GM18505 (cell line): ENCODE measurements at regions not wholly inside any gene's neighbourhood (a gene's known extent, or its start where the extent isn't known, plus 50 kb on each side); places are given as distances from the start of the nearest gene placed in this dataset.

Source experiments
- ATAC-seq: cut with Tn5 transposase; IDR thresholded peaks from one replicate; pipeline ENCODE4 v1.9.1; 2021; ENCODE audit not compliant: unreplicated experiment
- POLR2A ChIP-seq: IDR thresholded peaks from 4 replicates; pipeline ENCODE4 v1.6.1; 2011; ENCODE audit warnings: borderline replicate concordance; ENCODE audit not compliant: insufficient read depth, insufficient read length; ENCODE audit errors: extremely low read depth

GRCh38 chr5:143516249-143516648 lies 112.8 kb upstream of the NR3C1 start:
- no peak for TF ChIP-seq POLR2A
- ATAC-seq, result no peak

- TF ChIP-seq POLR2A, result no peak
- no peak for ATAC-seq
These were observed 112.3 kb upstream of the NR3C1 start for GRCh38 chr5:143515829-143516228.

GRCh38 chr5:143514616-143515335 lies 111.3 kb upstream of the NR3C1 start:
- no peak for TF ChIP-seq POLR2A
- ATAC-seq, result no peak

GRCh38 chr5:143513720-143514119 lies 110.2 kb upstream of the NR3C1 start:
- no peak for TF ChIP-seq POLR2A
- ATAC-seq, result no peak

GRCh38 chr5:143511736-143512135 lies 108.2 kb upstream of the NR3C1 start:
- TF ChIP-seq POLR2A, result no peak
- ATAC-seq, result no peak

GRCh38 chr5:143509758-143510221 lies 106.3 kb upstream of the NR3C1 start:
- TF ChIP-seq POLR2A, result no peak
- peak; percentile 87 for ATAC-seq

- no peak for ATAC-seq
- TF ChIP-seq POLR2A, result no peak
These were observed 103.5 kb upstream of the NR3C1 start for GRCh38 chr5:143506836-143507552.

GRCh38 chr5:143505934-143506333 lies 102.4 kb upstream of the NR3C1 start:
- TF ChIP-seq POLR2A, result no peak
- ATAC-seq, result no peak

- TF ChIP-seq POLR2A, result no peak
- ATAC-seq, result no peak
These were observed 101.9 kb upstream of the NR3C1 start for GRCh38 chr5:143505354-143505753.

- no peak for ATAC-seq
These were observed 98.0 kb upstream of the NR3C1 start for GRCh38 chr5:143501310-143502044.

GRCh38 chr5:143499480-143500114 lies 96.1 kb upstream of the NR3C1 start:
- TF ChIP-seq POLR2A, result no peak
- no peak for ATAC-seq

More at GRCh38 chr5:143501310-143502044, 98.0 kb upstream of the NR3C1 start:
- no peak for TF ChIP-seq POLR2A

- ATAC-seq, result no peak
- no peak for TF ChIP-seq POLR2A
These were observed 95.3 kb upstream of the NR3C1 start for GRCh38 chr5:143498821-143499220.

GRCh38 chr5:143497749-143498148 lies 94.3 kb upstream of the NR3C1 start:
- no peak for ATAC-seq
- no peak for TF ChIP-seq POLR2A

GRCh38 chr5:143496943-143497342 lies 93.5 kb upstream of the NR3C1 start:
- no peak for TF ChIP-seq POLR2A
- ATAC-seq, result no peak

GRCh38 chr5:143495821-143496275 lies 92.4 kb upstream of the NR3C1 start:
- no peak for ATAC-seq
- no peak for TF ChIP-seq POLR2A
